Amniotic stem cell (primary cell): ENCODE measurements at regions not wholly inside any gene's neighbourhood (a gene's known extent, or its start where the extent isn't known, plus 50 kb on each side); places are given as distances from the start of the nearest gene placed in this dataset.
"Not testable (repeated sequence)": the region's sequence is repeated elsewhere in the genome, so short reads cannot be mapped to it uniquely, and the experiment has no call there.

Experiments used
- DNase-seq: peaks from one replicate; lab custom pipeline; 2025; lab: John Stamatoyannopoulos, UW

DNA sequence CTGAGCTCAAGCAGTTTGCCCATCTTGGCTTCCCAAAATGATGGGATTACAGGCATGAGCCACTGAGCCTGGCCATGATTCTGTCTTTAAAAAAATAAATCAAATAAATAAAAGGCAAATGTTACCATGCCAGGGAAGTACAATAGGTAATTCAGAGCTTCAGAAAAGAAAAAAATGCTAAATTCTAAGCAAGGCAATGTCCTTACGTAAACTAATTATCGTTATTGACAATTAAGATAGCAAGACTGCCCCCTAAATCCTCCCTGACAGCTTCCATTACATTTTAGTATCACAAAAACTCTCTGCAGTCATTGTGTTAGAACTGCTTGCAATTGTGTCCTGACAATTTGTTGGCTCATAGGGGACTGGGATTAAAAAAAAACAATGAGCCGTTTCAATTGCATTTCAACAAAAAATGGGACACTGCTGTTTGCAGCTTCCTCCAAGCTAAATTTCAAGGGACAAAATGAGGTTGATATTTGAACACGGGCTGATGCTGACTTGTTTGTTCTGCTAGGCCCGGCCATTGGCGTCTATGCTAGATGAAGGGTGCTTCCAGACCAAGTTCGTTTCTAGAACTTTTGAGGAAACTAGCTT is 88.9 kb downstream of the MOGAT1 start:
- DNase-seq: no peak

DNA sequence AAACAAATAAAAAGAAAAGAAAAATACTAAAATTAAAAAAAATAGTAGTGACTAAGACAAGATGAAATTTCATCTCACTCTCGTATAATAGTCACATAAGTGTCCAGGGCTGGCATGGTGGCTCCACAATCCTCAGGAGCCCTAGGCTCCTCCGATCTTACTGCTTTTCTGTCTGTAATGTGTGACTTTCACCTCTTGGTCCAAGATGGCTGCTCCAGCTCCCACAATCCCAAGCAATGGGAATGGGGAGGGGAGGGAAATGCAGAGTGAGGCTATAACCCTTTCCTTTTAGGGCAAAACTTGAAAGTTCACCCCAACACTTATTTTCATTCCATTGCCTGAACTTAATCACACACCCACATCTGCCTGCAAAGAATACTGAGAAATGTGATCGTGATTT is 90.4 kb downstream of the MOGAT1 start:
- no peak for DNase-seq

DNA sequence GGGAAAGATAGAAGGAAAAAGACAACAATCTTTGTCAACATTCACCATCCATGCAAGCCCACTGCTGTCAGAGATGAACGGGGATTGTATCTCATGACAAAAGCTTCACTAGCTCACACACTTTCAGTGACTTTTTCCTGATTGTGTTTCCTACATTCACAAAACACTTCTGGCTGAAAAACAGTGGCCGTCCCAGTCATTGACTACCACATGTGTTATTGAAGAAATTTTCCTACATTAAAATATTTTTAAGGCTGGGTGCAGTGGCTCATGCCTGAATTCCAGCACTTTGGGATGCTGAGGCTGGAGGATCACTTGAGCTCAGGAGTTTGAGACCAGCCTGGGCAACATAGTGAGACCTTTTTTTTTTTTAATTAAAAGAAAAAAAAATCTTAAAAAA is 90.9 kb downstream of the MOGAT1 start:
- no peak for DNase-seq

DNA sequence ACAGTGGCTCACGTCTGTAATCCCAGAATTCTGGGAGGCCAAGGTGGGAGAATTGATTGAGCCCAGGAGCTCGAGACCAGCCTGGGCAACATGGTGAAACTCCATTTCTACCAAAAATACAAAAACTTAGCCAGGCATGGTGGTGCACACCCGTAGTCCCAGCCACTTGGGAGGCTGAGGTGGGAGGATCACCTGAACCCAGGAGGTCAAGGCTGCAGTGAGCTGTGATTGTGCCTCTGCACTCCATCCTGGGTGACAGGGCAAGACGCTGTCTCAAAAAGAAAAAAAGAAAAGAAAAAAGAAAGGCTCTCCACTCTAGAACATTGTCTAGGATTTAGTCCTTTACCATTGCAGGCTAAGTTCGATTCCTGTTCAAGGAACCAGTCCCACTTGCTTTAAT is 94.4 kb downstream of the MOGAT1 start:
- DNase-seq: not testable (repeated sequence)

DNA sequence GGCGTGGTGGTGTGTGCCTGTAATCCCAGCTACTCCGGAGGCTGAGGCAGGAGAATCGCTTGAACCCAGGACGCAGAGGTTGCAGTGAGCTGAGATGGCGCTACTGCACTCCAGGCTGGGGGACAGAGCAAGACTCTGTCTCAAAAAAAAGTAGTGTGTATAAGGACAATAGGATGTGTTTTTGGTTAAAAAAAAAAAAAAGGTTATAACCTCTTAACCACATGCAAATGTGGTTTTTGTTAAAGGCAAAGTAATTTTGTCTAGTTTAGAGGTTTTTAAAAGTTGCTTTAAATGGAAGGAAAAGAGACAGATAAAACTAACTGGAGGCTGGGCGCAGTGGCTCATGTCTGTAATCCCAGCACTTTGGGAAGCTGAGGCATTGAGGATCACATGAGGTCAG is 92.8 kb upstream of the ACSL3 start:
- not testable (repeated sequence) for DNase-seq

DNA sequence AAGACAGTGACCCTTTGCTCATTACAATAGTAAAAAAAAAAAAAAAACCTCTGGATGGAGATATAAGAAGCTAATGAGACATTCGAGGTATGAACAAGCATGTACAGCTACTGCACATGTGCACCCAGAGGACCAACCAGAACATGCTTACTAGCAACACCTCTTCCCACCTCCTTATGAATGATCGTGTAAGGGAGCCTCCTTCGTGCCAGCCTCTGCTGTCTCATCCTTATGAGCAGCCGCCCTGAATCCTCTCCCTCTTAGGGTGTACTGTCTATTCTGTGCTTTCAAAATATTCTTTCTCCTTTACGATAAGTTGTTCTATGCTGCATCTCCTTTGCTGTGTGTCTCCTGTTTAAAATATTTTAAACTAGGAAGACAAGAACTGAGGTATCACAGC is 91.4 kb upstream of the ACSL3 start:
- DNase-seq: no peak

DNA sequence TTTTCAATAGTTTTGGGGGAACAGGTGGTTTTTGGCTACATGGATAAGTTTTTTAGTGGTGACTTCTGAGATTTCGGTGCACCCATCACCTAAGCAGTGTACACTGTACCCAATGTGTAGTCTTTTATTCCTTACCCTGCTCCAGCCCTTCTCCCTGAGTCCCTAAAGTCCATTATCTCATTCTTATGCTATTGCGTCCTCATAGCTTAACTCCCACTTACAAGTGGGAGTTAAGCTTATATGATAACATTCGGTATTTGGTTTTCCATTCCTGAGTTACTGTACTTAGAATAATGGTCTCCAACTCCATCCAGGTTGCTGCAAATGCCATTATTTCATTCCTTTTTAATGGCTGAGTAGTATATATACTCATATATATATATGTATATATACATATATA is 90.9 kb upstream of the ACSL3 start:
- DNase-seq: no peak

DNA sequence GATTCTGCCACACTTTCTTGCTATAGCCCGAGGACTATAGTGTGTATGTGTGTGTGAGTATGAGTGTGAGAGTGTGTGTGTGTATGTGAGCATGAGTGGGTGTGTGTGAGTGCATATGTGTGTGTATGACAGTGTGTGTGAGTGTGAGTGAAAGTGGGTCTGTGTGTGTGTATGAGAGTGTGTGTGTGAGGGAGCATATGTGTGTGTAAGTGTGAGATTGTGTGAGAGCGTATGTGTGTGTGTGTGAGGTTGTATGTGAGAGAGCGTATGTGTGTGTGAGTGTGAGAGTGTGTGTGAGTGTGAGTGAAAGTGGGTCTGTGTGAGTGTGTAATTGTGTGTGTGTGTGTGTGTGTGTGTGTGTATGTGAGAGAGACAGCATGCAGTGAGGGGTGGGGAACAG is 89.0 kb upstream of the ACSL3 start:
- DNase-seq: no peak

DNA sequence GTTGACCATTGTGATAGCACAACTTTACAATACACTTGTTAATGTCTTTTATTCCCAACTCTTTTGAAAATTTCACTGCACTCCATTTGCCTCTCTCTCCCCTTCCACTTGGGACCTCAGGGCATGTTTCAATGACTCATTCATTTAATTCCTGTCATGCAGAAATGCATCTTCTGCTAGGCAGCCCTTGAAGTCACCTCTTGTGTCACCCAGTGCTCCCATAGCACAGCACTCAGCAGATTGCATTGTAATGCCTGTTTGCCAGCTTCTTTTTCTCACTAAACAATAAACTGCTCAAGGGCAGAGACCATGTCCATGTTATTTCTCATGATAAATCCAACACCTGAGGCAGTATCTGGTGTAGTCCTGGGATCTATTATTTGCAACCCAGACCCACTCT is 85.9 kb upstream of the ACSL3 start:
- peak; percentile 34 for DNase-seq

DNA sequence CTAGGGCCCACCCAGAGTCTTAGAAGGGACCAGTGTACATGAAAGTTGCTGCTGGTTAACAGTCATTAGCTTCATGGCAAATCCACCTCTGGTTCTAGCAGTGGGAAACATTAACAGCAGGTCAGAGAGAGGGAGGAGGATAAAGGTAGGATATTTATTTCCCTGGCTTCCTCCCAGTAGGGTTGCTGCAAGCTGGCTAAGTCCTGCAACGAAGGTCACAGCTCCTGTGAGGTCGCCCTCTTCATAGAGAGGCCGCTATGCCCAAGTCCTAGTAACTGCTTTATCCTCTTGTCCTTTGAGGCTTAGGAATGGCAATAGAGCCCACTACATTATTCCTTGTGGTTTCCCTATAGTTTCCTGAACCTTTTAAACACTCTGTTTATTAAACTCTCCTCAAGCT is 84.0 kb upstream of the ACSL3 start:
- no peak for DNase-seq

DNA sequence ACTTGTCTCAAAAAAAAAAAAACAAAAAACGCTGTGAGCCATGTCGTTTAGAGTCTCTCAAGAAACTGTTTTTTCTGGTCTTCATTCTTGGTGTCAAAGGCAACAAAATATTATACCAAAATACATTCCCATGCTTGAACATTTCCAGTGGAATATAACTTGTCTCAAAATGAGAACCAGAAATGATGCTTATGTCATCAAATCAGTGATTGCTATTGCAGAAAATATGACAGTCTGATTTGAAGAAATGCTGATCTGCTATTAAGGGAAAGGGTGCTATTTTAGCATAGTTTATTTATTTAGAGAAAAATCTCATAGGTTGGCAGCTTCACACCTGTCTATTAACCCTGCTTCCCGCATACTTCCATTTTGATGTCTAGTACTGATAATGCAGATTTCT is 82.4 kb upstream of the ACSL3 start:
- DNase-seq: no peak

DNA sequence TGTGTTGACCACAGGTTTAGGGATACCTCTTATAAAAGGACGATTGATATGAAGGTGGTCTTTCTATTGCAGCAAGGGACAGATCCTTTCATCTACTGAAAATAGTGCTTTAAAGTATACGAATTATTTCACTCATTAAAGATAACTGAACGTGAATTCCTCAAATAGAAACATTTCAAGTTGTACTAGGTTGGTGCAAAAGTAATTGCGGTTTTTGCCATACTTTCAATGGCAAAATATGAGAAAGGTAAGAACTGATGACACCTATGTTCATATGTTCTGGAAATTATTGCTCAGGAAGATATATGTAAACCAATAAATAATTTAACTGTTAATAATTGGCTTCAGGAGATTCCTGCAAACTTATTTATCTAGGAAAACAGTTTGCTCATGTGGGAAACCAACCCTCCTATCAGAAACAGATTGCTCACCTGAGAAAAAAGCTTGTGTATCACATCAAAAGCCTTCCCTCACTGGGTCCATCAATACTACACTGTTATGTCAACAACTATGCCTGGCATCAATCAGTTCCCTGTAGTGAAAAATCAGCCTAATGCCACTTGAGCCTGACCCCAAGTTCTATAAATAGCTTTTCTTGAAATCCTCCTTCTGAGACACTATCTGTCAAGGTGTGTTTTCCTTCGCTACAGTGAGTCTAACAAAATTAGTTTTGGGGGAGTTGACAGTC is 81.5 kb upstream of the ACSL3 start:
- DNase-seq: no peak

DNA sequence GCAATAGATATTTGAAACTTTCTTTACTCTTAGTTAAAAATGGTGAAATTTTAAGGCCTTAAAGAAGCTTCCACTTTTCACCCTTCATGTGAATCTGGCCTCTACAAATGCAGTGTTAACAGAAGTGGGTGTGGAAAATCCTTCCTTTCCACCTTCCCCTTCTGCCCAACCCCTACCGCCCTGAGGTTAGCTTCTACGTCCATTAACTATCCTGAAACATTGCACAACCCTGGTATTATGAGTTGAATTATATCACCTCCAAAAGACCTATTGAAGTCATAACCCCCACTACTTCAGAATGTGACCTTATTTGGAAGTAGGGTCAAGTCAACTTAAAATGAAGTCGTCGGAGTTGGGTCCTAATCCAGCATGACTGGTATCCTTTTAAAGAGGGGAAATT is 80.8 kb upstream of the ACSL3 start:
- DNase-seq: no peak

DNA sequence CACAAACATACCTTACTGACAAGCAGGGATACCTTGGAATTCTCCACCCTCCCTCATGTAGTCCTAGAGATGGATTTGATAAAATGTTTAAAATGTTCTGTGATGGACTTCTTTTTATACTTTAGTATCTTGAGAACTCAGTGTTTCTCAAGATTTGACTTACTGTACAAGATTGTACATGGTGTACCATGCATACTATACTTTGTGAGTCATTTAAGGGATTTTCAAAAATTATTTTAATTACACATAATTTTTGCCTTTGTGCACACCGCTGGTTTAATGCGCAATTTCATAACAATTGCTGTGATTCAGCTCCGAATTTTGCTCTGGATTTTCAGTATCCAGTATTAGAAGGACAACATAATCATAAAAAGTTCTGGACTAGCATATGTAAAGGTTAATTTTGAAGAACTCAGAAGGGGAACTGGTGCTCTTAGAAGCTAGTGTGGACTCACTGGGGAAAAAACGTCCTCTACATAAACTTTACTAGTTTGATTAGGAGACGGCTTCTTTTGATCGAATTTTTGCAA is 78.6 kb upstream of the ACSL3 start:
- no peak for DNase-seq

DNA sequence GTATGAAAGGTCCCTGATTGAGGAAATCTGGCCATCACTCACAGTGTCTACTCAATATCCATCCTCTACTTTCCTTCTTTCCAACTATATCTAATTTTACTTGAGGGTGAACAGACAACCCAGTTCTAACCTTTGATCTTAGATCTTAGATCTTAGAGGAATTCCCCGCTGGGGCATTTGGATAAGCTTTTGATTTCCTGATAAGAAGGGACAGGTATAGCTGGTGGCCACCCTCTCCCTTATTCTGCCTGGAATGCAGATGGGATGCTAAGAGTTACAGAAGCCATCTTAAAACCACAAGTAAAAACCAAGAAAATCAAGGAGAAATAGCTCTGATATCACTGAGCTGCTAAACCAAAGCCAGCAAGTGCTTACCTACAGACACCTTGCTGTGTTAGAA is 77.2 kb upstream of the ACSL3 start:
- no peak for DNase-seq

DNA sequence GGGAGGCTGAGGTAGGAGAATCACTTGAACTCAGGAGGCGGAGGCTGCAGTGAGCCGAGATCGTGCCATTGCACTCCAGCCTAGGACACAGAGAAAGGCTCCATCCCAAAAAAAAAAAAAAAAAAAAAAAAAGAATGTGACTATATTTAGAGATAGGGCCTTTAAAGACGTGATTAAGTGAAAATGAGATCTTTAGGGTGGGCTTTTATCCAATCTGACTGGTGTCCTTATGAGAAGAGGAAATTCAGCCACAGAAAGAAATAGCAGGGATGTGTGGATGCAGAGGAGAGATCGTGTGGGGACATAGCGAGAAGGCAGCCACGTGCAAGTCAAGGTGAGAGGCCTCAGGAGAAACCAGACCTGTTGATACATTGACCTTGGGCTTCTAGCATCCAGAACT is 69.9 kb upstream of the ACSL3 start:
- DNase-seq: no peak

DNA sequence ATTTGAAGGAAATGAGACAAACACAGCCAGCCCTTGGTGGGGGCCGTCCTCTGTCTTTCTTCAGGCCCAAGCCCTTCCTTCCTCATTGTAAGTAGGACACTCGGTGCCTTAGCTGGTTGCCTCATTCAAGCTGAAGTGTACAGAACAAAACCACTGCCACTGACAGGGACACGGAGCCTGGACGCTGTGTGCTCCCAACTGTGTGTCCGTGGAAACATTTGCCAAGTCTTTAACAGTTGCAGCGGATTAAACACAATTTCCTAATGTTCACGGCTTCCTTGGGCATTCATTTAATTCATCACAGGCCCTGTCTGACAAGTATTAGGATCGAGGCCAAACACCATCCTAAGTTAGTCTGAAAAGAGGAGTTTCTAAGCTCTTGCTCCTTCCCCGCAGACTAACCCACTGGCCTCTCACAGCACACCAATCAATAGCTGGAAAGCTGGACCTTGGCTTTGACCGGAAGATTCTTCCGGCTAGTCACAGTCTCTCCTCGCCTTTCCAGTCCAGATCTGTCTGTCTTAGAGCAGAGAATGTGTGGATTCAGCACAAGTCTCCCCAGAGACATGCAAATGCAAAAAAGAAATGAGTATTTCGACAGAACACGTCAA is 68.7 kb upstream of the ACSL3 start:
- no peak for DNase-seq

DNA sequence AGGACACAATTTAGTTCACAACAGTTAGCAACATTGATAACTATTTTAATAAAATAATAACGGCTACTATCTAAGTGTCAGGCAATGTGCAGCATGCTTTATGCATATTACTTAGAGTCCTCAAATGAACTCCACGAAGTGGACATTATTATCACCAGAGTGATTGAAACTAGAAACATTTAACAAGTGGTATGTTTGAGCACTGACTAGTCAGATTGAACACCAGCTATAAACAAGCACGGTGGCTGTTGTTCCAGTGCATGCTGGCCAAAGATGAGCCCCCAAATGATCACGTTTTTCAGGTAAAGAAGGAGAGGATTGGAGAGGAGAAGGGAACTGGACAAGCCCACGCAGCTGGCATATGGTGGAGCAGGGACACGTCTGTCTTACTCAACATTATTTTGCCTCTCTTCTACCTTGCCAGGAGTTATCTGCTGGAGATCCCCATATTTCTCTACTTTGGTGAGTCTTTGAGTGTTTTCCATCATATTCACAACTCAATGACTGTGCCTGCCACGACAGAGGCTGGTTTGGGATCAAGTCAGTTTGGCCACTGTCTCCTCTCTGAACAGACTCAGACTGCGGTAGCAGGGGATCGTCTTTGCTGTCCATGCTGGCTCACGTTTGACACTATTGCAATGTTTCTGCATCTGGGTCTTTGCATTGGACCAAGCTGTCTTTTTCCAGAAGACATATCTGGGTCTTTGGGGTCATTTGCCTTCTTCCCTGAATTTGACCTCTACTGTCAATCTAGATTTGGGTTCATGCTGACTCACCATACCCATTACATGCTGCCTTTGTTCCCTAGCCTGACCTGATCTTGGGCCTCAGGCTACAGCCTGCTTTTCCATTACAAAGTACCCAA is 66.0 kb upstream of the ACSL3 start:
- no peak for DNase-seq

DNA sequence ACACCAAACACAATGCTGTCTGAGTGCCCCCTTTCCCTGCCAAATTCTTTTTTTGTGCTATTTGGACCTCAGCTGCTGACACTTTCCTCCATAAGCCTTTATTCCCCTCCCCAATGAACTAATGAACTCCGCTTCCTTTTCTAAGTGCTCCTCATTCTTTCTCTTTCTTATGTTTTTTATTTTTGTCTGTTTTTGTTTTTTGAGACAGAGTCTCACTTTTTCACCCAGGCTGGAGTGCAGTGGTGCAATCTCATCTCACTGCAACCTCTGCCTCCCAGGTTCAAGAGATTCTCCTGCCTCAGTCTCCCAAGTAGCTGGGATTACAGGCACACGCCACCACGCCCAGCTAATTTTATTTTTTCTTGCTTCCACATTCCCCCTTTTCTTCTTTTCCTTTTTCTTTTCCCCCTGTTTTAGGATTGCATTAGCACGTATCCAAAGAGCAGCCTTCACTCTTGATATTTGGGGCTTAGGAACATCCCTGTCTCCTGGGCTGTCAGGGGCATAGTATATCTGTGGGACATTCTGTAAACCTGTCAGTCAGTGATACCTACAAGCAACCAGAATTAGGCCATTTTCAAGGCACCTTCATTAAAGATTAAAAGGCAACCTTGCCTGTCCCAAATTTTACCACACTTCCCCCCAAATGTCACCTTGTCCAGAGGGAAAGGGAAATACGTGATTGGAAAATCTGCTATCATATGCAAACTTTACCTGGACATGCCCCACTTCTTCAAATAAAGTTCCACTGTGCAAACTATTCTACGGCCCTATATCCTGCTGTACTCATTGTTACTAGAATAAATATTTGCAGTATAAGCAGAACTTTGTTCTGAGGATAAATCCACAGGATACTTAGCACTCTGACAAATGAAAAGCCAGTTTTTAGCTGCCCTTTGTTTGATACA is 65.1 kb upstream of the ACSL3 start:
- DNase-seq: no peak

DNA sequence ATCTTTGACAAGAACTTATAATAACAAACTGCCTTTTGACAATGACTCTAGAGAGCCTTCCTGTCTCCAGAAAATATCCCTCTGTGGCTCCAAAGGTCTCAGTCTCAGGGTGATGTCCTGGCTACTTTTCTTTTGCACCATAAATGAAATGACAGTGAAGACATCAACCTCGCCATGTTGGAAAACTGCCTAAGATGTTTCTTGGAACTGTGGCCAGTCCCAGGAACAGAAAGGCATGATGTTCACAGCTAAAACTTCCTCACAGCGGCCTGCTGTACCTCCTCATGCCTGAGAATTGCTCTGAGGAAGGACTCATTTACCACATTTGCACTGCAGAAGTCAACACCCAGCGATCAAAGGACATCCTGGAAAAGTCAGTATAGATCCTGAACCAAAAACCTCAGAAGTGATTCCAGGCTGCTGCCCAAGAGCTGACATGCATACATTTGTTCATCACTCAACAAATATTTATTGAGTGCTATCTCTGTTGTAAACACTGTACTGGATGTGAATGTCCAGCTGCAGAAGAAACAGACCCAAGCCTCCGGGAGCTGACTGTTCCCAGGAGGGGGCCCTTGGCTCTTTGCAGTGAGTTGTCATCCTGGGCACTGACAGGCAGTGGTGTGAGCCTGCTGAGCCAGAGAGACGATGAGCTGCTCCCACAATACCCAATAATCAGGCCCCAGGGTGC is 64.3 kb upstream of the ACSL3 start:
- DNase-seq: no peak

DNA sequence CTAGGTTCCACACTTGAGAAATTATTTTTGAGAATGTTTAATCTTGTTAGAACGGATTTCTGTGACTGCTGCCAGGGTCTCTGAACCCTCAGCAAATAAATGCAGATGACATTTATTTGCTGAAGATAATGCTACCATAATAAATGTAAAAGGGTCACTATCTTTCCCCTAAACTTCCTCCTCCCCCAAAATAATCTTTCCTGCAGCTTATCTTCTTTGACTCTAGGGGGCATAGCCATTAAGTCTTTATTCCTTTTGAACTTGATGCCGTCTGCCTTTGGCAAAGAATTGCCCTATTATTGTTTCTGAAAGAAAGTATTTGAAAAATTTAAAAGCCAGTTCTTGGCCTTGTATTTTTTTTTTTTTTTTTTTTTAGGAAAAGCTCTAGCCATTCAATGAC is 63.6 kb upstream of the ACSL3 start:
- DNase-seq: no peak
